ENCODE measurements at regions not wholly inside any gene's neighbourhood (a gene's known extent, or its start where the extent isn't known, plus 50 kb on each side); places are given as distances from the start of the nearest gene placed in this dataset.

DNA sequence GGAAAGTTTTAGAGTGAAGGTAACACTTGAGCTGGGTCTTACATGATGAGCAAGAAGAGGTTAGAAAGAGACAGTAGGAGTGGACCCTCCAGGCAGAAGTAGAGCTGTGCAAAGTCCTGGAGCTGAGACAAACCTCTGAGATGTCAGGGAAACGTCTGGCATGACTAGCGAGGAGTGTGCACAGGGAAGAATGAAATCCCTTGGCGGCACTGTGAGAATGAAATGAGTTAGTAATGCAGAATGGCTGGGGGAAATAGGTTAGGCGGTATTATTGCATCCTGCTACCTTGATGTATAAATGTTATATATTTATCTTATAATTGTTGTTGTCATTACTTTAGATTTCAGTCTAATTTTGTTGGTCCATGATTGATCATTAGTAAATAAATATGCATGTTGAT lies 457.9 kb upstream of the CCL2 start:
- DNase-seq, result no peak
- no peaks in the 10 kb centered on the region for H3K9me3 Mint-ChIP-seq
- no peaks in the 10 kb centered on the region for H3K36me3 Mint-ChIP-seq
- no peaks in the 10 kb centered on the region for H3K4me1 Mint-ChIP-seq
- no peaks in the 10 kb centered on the region for H3K9me3 ChIP-seq (ENCODE audit: control insufficient read depth in 1 of 2, low read length in 2 of 2)
- no peaks in the 10 kb centered on the region for H3K36me3 ChIP-seq (ENCODE audit: insufficient read depth, low read length)
- intact Hi-C loops (cut with micrococcal nuclease), result no loop called here
- no peak overlapping the region for H3K27ac Mint-ChIP-seq
- POLR2A ChIA-PET (ENCODE audit: partially characterized antibody), result interaction anchor here (0.6 kb wide), 1 partner anchor 17 kb away, joined by 3 read pairs; no protein-coding TSS in a partner anchor
- H3K27ac ChIP-seq (ENCODE audit: low read depth, low read length), result no peak overlapping the region
- H3K4me1 ChIP-seq (ENCODE audit: insufficient read depth, low read length), result no peaks in the 10 kb centered on the region
- no peak overlapping the region for H3K4me3 Mint-ChIP-seq
- H3K4me3 ChIP-seq (ENCODE audit: low read length in 2 of 2), result no peak overlapping the region
- peaks cover 16 to 24% of the 10 kb centered on the region in 2 donors for H3K27me3 Mint-ChIP-seq
- CTCF ChIA-PET (ENCODE audit: partially characterized antibody), result interaction anchor here (1.9 kb wide), 1 partner anchor 18 kb away, joined by 4 read pairs; no protein-coding TSS in a partner anchor
- H3K27me3 ChIP-seq (ENCODE audit: insufficient read depth, low read length), result no peaks in the 10 kb centered on the region

DNA sequence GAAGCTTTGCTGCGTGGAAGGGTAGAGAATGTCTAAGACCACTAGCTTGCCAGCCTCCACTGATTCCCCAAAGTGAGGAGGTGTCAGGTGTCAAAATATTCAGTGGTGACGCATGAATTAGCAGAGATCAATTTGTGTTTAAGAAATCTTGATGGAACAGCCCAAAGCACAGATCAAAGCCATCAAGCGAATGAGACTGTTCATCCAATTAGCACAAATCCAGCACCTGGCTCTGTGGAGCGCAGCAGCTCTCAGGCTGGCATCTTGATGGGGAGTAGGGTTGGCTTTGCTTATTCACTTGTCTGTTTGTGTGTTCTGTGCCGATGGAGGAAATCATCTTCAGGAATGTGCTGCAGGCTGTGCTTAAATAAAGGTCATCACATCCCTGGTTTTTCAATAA lies 456.8 kb upstream of the CCL2 start:
- no peaks in the 10 kb centered on the region for H3K36me3 Mint-ChIP-seq
- intact Hi-C loops (cut with micrococcal nuclease), result no loop called here
- no peaks in the 10 kb centered on the region for H3K4me1 ChIP-seq (ENCODE audit: insufficient read depth, low read length)
- ChIA-PET CTCF (ENCODE audit: partially characterized antibody) (interaction anchor here (1.9 kb wide), 1 partner anchor 19 kb away, joined by 4 read pairs; no protein-coding TSS in a partner anchor), POLR2A (ENCODE audit: partially characterized antibody) (no interaction called here)
- no peak overlapping the region for H3K4me3 Mint-ChIP-seq
- no peaks in the 10 kb centered on the region for H3K9me3 Mint-ChIP-seq
- no peak overlapping the region for H3K4me3 ChIP-seq (ENCODE audit: low read length in 2 of 2)
- H3K27ac Mint-ChIP-seq, result no peak overlapping the region
- no peaks in the 10 kb centered on the region for H3K36me3 ChIP-seq (ENCODE audit: insufficient read depth, low read length)
- H3K4me1 Mint-ChIP-seq, result no peaks in the 10 kb centered on the region
- H3K27ac ChIP-seq (ENCODE audit: low read depth, low read length), result no peak overlapping the region
- no peaks in the 10 kb centered on the region for H3K27me3 ChIP-seq (ENCODE audit: insufficient read depth, low read length)
- no peaks in the 10 kb centered on the region for H3K9me3 ChIP-seq (ENCODE audit: control insufficient read depth in 1 of 2, low read length in 2 of 2)
- H3K27me3 Mint-ChIP-seq, result peaks cover 11 to 30% of the 10 kb centered on the region in 2 donors
- DNase-seq, result no peak

DNA sequence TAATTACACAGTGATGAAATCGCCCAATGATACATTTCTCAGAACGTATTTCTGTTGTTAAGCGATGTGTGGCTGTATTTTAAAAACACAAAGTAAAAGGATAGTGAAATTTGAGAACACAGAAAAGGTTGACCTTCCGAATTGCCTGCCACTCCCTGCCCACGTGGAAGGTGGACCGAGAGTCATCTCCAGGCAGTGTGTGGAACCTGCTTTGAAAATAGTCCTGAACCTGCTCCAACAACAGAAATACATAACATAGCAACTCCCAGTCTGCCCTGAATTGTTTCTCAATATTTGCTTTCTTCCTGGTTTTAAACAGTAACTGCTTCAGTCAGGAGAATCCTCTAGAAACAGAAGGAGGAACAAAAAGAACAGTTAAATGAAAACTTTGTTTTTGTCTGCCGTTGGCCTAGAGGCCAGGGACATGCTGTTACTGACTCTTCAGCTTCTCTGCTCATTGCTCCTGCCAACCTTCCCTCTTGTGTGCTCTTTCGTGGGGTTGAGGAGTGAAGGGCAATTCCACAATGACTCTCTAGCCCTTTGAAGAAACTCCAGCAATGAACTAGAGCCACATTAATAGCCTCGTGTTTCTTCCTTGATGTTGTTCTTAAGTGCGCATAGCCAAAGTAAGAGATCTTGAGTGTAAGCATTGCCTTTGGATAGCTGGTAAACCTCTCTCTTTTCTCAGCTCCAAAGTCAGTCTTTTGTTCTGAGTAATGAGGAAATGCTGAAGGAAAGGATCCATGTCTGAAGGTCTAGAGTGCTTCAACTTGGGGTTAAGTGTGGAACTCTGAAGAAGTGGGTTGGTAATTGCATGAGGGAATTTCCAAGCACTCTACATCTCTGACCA lies 452.5 kb upstream of the CCL2 start:
- peaks cover 16 to 31% of the 10 kb centered on the region in 2 donors for H3K27me3 Mint-ChIP-seq
- intact Hi-C loops (cut with micrococcal nuclease), result no loop called here

DNA sequence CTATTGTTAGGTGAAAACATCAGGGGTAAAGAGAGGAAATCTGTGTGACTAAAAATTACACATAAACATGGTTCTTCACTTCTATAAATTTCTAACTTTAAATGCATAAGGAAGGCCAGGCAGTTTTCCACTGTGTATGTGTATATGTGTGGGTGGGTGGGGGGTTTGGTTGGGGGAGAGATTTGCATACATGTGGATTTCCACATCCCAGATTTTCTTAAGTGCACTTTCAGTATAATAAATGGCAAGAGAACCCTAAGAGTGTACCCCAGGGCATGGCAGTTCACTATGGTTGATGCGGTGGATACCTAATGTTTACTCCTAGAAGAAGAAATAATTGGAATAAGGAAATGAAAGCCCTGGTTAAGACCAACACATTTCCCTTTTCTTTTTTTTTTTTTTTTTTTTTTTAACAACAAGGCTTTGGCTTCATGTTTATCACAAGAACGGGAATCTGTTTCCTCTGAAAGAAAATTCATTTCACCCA lies 451.8 kb upstream of the CCL2 start:
- intact Hi-C loops (cut with micrococcal nuclease), result no loop called here
- Histone ChIP-seq H3K4me1 (ENCODE audit: insufficient read depth, low read length) (no peaks in the 10 kb centered on the region), H3K27me3 (ENCODE audit: insufficient read depth, low read length) (no peaks in the 10 kb centered on the region), H3K9me3 (ENCODE audit: control insufficient read depth in 1 of 2, low read length in 2 of 2) (no peaks in the 10 kb centered on the region), H3K4me3 (ENCODE audit: low read length in 2 of 2) (no peak overlapping the region), H3K36me3 (ENCODE audit: insufficient read depth, low read length) (no peaks in the 10 kb centered on the region), H3K27ac (ENCODE audit: low read depth, low read length) (no peak overlapping the region)
- H3K27ac Mint-ChIP-seq, result no peak overlapping the region
- DNase-seq, result no peak
- H3K4me3 Mint-ChIP-seq, result no peak overlapping the region
- POLR2A ChIA-PET (ENCODE audit: partially characterized antibody), result no interaction called here
- peaks cover 11 to 31% of the 10 kb centered on the region in 2 donors for H3K27me3 Mint-ChIP-seq
- H3K4me1 Mint-ChIP-seq, result no peaks in the 10 kb centered on the region
- CTCF ChIA-PET (ENCODE audit: partially characterized antibody), result no interaction called here
- H3K36me3 Mint-ChIP-seq, result no peaks in the 10 kb centered on the region
- H3K9me3 Mint-ChIP-seq, result no peaks in the 10 kb centered on the region

More for the DNA sequence above, 452.5 kb upstream of the CCL2 start:
- H3K27ac Mint-ChIP-seq, result no peak overlapping the region
- no peaks in the 10 kb centered on the region for H3K27me3 ChIP-seq (ENCODE audit: insufficient read depth, low read length)
- no peak for DNase-seq
- no peaks in the 10 kb centered on the region for H3K36me3 ChIP-seq (ENCODE audit: insufficient read depth, low read length)
- no peak overlapping the region for H3K4me3 ChIP-seq (ENCODE audit: low read length in 2 of 2)
- no peaks in the 10 kb centered on the region for H3K9me3 Mint-ChIP-seq
- H3K36me3 Mint-ChIP-seq, result no peaks in the 10 kb centered on the region
- ChIA-PET POLR2A (ENCODE audit: partially characterized antibody) (no interaction called here), CTCF (ENCODE audit: partially characterized antibody) (no interaction called here)
- H3K27ac ChIP-seq (ENCODE audit: low read depth, low read length), result no peak overlapping the region
- no peaks in the 10 kb centered on the region for H3K9me3 ChIP-seq (ENCODE audit: control insufficient read depth in 1 of 2, low read length in 2 of 2)
- H3K4me1 ChIP-seq (ENCODE audit: insufficient read depth, low read length), result no peaks in the 10 kb centered on the region
- H3K4me1 Mint-ChIP-seq, result no peaks in the 10 kb centered on the region
- H3K4me3 Mint-ChIP-seq, result no peak overlapping the region

DNA sequence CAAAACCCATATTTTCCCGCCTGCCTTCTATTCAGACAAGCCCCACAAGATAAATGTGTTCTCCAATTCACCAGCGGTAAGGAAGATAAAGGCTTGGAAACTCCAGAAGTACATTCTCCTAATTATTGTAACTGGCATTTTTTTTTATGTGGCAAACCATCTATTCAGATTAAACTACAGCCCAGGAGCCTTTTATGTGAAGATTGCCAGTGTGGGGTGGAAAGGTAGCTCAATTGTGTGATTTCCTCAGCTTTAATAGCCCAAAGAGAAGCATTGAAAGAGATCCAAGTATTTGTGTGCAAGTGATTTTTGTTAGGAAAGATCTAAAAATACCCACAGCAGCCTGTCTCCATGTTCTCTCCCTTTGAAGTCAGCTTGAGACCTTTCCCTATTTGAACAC lies 451.4 kb upstream of the CCL2 start:
- Mint-ChIP-seq H3K4me3 (no peak overlapping the region), H3K4me1 (no peaks in the 10 kb centered on the region), H3K36me3 (no peaks in the 10 kb centered on the region), H3K9me3 (no peaks in the 10 kb centered on the region), H3K27me3 (peaks cover 10 to 31% of the 10 kb centered on the region in 2 donors), H3K27ac (no peak overlapping the region)
- Histone ChIP-seq H3K36me3 (ENCODE audit: insufficient read depth, low read length) (no peaks in the 10 kb centered on the region), H3K27ac (ENCODE audit: low read depth, low read length) (no peak overlapping the region), H3K9me3 (ENCODE audit: control insufficient read depth in 1 of 2, low read length in 2 of 2) (no peaks in the 10 kb centered on the region), H3K27me3 (ENCODE audit: insufficient read depth, low read length) (no peaks in the 10 kb centered on the region), H3K4me3 (ENCODE audit: low read length in 2 of 2) (no peak overlapping the region), H3K4me1 (ENCODE audit: insufficient read depth, low read length) (no peaks in the 10 kb centered on the region)
- POLR2A ChIA-PET (ENCODE audit: partially characterized antibody), result no interaction called here
- CTCF ChIA-PET (ENCODE audit: partially characterized antibody), result no interaction called here
- intact Hi-C loops (cut with micrococcal nuclease), result no loop called here
- DNase-seq, result no peak

DNA sequence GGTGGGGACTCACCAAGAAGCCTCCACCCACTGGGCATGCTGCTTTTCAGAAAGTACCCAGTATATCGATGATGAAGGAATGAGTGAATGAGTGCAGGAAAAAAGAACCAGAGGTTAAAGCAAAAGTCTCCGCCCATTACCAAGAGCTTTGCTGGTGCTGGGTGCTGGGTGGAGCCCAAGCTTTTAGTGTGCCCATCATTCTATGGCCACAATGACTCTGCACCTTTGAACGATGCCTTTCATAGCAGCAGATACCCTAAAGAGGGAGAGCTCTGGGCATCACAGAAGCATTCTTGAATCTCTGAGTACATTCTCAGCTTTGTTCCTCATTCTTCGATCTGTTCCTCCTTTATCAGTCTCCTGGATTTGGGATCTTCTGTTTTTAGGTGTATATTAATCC lies 450.7 kb upstream of the CCL2 start:
- intact Hi-C loops (cut with micrococcal nuclease), result no loop called here
- no peaks in the 10 kb centered on the region for H3K9me3 ChIP-seq (ENCODE audit: control insufficient read depth in 1 of 2, low read length in 2 of 2)

DNA sequence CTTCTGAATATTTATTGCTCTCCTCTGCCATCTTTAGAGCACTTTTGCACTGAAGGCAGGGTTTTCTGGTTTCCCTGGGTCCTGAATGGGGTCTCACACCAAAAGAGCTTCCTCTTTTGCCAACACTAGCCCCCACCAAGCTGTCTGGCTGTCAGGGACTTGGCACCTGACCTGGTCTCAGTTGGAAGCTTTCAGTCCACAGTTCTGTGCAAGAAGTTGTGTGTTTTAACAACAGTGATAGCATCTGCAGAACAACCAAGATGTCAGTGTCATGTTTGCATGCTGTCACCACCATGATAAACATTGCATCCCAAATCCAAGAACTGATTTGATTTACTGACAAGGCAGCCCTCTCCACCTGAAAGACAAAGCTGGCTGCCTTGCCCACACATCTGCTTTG lies 448.5 kb upstream of the CCL2 start:
- H3K9me3 Mint-ChIP-seq, result no peaks in the 10 kb centered on the region
- no peaks in the 10 kb centered on the region for H3K9me3 ChIP-seq (ENCODE audit: control insufficient read depth in 1 of 2, low read length in 2 of 2)
- H3K36me3 Mint-ChIP-seq, result no peaks in the 10 kb centered on the region
- CTCF ChIA-PET (ENCODE audit: partially characterized antibody), result no interaction called here
- no peak for DNase-seq
- no peaks in the 10 kb centered on the region for H3K27me3 ChIP-seq (ENCODE audit: insufficient read depth, low read length)
- POLR2A ChIA-PET (ENCODE audit: partially characterized antibody), result no interaction called here
- H3K27ac ChIP-seq (ENCODE audit: low read depth, low read length), result no peak overlapping the region
- no peaks in the 10 kb centered on the region for H3K4me1 ChIP-seq (ENCODE audit: insufficient read depth, low read length)
- intact Hi-C loops (cut with micrococcal nuclease), result no loop called here
- no peak overlapping the region for H3K27ac Mint-ChIP-seq
- no peak overlapping the region for H3K4me3 Mint-ChIP-seq
- no peaks in the 10 kb centered on the region for H3K36me3 ChIP-seq (ENCODE audit: insufficient read depth, low read length)
- H3K27me3 Mint-ChIP-seq, result peaks cover 9 to 16% of the 10 kb centered on the region in 2 donors
- no peaks in the 10 kb centered on the region for H3K4me1 Mint-ChIP-seq
- no peak overlapping the region for H3K4me3 ChIP-seq (ENCODE audit: low read length in 2 of 2)

More for the DNA sequence above, 450.7 kb upstream of the CCL2 start:
- Mint-ChIP-seq H3K27ac (no peak overlapping the region), H3K27me3 (peaks cover 9 to 28% of the 10 kb centered on the region in 2 donors), H3K4me1 (no peaks in the 10 kb centered on the region), H3K36me3 (no peaks in the 10 kb centered on the region), H3K9me3 (no peaks in the 10 kb centered on the region), H3K4me3 (no peak overlapping the region)
- ChIA-PET POLR2A (ENCODE audit: partially characterized antibody) (no interaction called here), CTCF (ENCODE audit: partially characterized antibody) (no interaction called here)
- Histone ChIP-seq H3K27me3 (ENCODE audit: insufficient read depth, low read length) (no peaks in the 10 kb centered on the region), H3K4me1 (ENCODE audit: insufficient read depth, low read length) (no peaks in the 10 kb centered on the region), H3K36me3 (ENCODE audit: insufficient read depth, low read length) (no peaks in the 10 kb centered on the region), H3K27ac (ENCODE audit: low read depth, low read length) (no peak overlapping the region), H3K4me3 (ENCODE audit: low read length in 2 of 2) (no peak overlapping the region)
- no peak for DNase-seq

Measured in CD4-positive, alpha-beta memory T cell (primary cell).